Effector memory CD4-positive, alpha-beta T cell (primary cell): ENCODE measurements at regions not wholly inside any gene's neighbourhood (a gene's known extent, or its start where the extent isn't known, plus 50 kb on each side); places are given as distances from the start of the nearest gene placed in this dataset.

Experiments
- DNase-seq, 3 donors: peaks; one replicate each; pipeline ENCODE4 v3.0.0-alpha.2; 2020
- H3K27ac ChIP-seq: 2 replicates; pipeline ENCODE4 v1.7.0; 2013; ENCODE audit warnings: mild to moderate bottlenecking, low read length, moderate library complexity; ENCODE audit not compliant: insufficient read depth, poor library complexity, severe bottlenecking
- H3K27me3 ChIP-seq: replicated peaks from 2 replicates; pipeline ENCODE4 v1.7.0; 2013; ENCODE audit warnings: mild to moderate bottlenecking, low read length; ENCODE audit not compliant: insufficient read depth, control insufficient read depth, poor library complexity, severe bottlenecking
- H3K36me3 ChIP-seq: 2 replicates; pipeline ENCODE4 v1.7.0; 2013; ENCODE audit warnings: mild to moderate bottlenecking, low read length, moderate library complexity; ENCODE audit not compliant: control insufficient read depth, insufficient read depth
- H3K4me1 ChIP-seq: 2 replicates; pipeline ENCODE4 v1.7.0; 2013; ENCODE audit warnings: low read length, mild to moderate bottlenecking; ENCODE audit not compliant: control insufficient read depth, insufficient read depth, poor library complexity, severe bottlenecking
- H3K4me3 ChIP-seq: 2 replicates; pipeline ENCODE4 v1.7.0; 2013; ENCODE audit warnings: low read length, low read depth, mild to moderate bottlenecking; ENCODE audit not compliant: insufficient read depth, poor library complexity, severe bottlenecking
- H3K9me3 ChIP-seq: 2 replicates; pipeline ENCODE4 v1.7.0; 2013; ENCODE audit warnings: mild to moderate bottlenecking, low read length, moderate library complexity; ENCODE audit not compliant: control insufficient read depth

DNA sequence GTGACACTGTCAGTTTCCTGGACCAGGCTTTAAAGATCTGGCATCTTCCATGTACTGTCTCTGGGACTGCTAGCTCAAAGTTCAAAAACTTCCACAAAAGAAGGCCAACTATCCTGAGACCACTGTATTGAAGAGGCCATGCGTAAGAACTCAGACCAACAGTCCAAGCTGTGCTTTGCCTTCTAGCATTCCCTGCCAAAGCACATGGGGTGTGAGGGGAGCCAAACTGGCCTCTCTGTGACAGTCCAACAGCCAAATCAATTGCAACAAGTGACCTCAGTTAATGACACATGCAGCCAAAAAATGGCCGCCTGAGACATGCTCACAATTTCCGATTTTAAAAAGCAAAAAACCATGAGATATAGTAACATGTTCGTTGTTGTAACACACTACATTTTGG, 160.3 kb upstream of the CDH19 start:
- H3K36me3 ChIP-seq: no peaks in the 10 kb centered on the region
- H3K27me3 ChIP-seq: no peaks in the 10 kb centered on the region
- no peak overlapping the region for H3K4me3 ChIP-seq
- no peak for DNase-seq
- no peaks in the 10 kb centered on the region for H3K4me1 ChIP-seq
- H3K27ac ChIP-seq: no peak overlapping the region
- H3K9me3 ChIP-seq: no peaks in the 10 kb centered on the region

DNA sequence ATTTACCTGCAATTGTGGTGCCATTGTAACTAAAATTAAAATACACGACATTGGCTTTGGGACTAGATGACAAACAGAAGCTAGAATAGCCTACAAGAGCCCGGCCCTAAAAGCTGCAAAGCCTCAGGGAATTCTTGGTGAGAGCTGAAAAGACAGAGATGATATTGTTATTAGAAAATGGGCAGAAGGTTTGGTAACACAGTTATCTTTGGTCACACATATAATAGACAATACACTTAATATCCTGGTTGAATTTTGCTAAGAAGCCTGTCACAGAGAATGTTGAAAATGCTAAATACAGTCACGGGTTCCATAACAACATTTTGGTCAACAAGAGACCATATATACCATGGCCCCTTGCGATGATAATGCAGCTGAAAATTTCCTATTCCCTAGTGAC, 157.3 kb upstream of the CDH19 start:
- Histone ChIP-seq H3K4me3 (no peak overlapping the region), H3K27me3 (no peaks in the 10 kb centered on the region), H3K27ac (no peak overlapping the region), H3K9me3 (no peaks in the 10 kb centered on the region), H3K4me1 (no peaks in the 10 kb centered on the region), H3K36me3 (no peaks in the 10 kb centered on the region)
- DNase-seq: no peak

GRCh38 chr18:66760559-66760958, 156.7 kb upstream of the CDH19 start:
- H3K36me3 ChIP-seq: no peaks in the 10 kb centered on the region
- H3K27ac ChIP-seq: no peak overlapping the region

DNA sequence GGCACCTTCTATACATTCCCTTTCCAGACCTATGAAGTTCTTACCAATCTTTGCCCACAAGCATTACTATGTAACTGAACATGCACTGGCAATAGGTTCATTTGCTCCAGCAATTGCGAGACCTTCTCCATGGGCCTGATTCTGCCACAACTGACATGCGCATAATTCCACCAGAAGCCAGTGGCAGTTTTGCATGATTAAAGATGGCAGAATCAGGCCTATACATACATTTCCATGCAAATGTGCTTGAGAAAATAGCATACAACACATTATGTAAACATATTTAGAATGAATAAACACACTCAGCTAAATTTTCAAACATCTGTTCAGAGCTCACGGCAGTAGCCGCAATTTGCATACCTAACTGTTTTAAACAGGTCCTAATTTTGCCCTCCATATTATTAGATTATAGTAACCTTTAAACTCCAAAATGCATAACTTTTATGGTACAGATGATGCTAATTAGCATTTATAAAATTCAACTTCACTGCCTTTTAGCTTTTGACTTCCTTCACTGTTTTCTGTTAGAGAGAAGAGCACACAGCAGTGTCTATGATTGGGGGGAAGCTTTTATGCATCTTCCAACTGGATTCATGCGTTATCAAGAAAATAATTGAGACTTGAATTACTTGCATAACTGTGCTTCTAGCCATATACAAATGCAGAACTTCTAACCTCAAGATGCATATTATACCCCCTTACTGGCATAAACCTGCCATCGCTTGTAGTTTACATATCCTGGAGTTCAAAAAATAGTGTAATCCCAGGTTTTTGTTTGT, 155.3 kb upstream of the CDH19 start:
- Histone ChIP-seq H3K4me1 (no peaks in the 10 kb centered on the region), H3K27me3 (no peaks in the 10 kb centered on the region), H3K36me3 (no peaks in the 10 kb centered on the region), H3K9me3 (no peaks in the 10 kb centered on the region), H3K4me3 (no peak overlapping the region), H3K27ac (no peak overlapping the region)
- DNase-seq: no peak

More at GRCh38 chr18:66760559-66760958, 156.7 kb upstream of the CDH19 start:
- no peak for DNase-seq
- H3K4me1 ChIP-seq: no peaks in the 10 kb centered on the region
- H3K4me3 ChIP-seq: no peak overlapping the region
- no peaks in the 10 kb centered on the region for H3K9me3 ChIP-seq
- no peaks in the 10 kb centered on the region for H3K27me3 ChIP-seq

- H3K4me3 ChIP-seq: no peak overlapping the region
Observed at GRCh38 chr18:66757946-66758345, 154.1 kb upstream of the CDH19 start.

GRCh38 chr18:66754335-66754734, 150.4 kb upstream of the CDH19 start:
- Histone ChIP-seq H3K27me3 (no peaks in the 10 kb centered on the region), H3K4me3 (no peak overlapping the region), H3K9me3 (no peaks in the 10 kb centered on the region), H3K27ac (no peak overlapping the region), H3K4me1 (no peaks in the 10 kb centered on the region), H3K36me3 (no peaks in the 10 kb centered on the region)
- DNase-seq: no peak

More at GRCh38 chr18:66757946-66758345, 154.1 kb upstream of the CDH19 start:
- no peaks in the 10 kb centered on the region for H3K27me3 ChIP-seq
- no peak overlapping the region for H3K27ac ChIP-seq
- no peak for DNase-seq
- no peaks in the 10 kb centered on the region for H3K9me3 ChIP-seq
- no peaks in the 10 kb centered on the region for H3K36me3 ChIP-seq
- H3K4me1 ChIP-seq: no peaks in the 10 kb centered on the region

GRCh38 chr18:66752733-66753132, 148.8 kb upstream of the CDH19 start:
- no peaks in the 10 kb centered on the region for H3K4me1 ChIP-seq

GRCh38 chr18:66749481-66750035, 145.7 kb upstream of the CDH19 start:
- H3K27me3 ChIP-seq: no peaks in the 10 kb centered on the region
- DNase-seq: no peak
- H3K27ac ChIP-seq: no peak overlapping the region

More at GRCh38 chr18:66752733-66753132, 148.8 kb upstream of the CDH19 start:
- H3K4me3 ChIP-seq: no peak overlapping the region
- no peak for DNase-seq
- H3K27me3 ChIP-seq: no peaks in the 10 kb centered on the region
- no peaks in the 10 kb centered on the region for H3K36me3 ChIP-seq
- no peak overlapping the region for H3K27ac ChIP-seq
- H3K9me3 ChIP-seq: no peaks in the 10 kb centered on the region

DNA sequence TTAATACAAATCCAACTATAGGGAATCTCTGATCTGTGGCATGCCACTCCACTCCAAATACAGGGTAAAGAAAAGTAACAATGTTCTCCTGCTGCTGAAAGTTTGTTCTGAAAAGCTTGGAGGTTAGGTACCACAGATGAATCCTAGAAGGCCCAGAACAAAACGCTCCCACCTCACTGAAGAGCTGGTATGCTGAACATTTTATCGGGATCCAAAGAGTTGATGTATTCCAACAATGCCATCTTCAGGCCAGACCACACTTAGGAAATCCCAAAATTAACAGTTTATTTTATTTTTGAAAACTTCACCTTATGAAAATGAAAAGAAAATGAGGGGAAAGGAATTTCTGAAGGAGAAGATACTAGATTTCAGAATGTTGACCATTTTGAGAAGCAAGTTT, 145.1 kb upstream of the CDH19 start:
- no peaks in the 10 kb centered on the region for H3K9me3 ChIP-seq
- no peak overlapping the region for H3K4me3 ChIP-seq
- H3K27ac ChIP-seq: no peak overlapping the region
- H3K36me3 ChIP-seq: no peaks in the 10 kb centered on the region
- DNase-seq: no peak
- H3K27me3 ChIP-seq: no peaks in the 10 kb centered on the region
- H3K4me1 ChIP-seq: no peaks in the 10 kb centered on the region

More at GRCh38 chr18:66749481-66750035, 145.7 kb upstream of the CDH19 start:
- Histone ChIP-seq H3K9me3 (no peaks in the 10 kb centered on the region), H3K36me3 (no peaks in the 10 kb centered on the region), H3K4me1 (no peaks in the 10 kb centered on the region), H3K4me3 (no peak overlapping the region)

GRCh38 chr18:66742832-66743231, 138.9 kb upstream of the CDH19 start:
- no peak for DNase-seq
- no peaks in the 10 kb centered on the region for H3K9me3 ChIP-seq
- no peaks in the 10 kb centered on the region for H3K36me3 ChIP-seq
- H3K27ac ChIP-seq: no peak overlapping the region
- no peaks in the 10 kb centered on the region for H3K27me3 ChIP-seq
- H3K4me3 ChIP-seq: no peak overlapping the region
- H3K4me1 ChIP-seq: no peaks in the 10 kb centered on the region
